WERI-Rb-1 (cell line): ENCODE measurements at regions not wholly inside any gene's neighbourhood (a gene's known extent, or its start where the extent isn't known, plus 50 kb on each side); places are given as distances from the start of the nearest gene placed in this dataset.
A peak's percentile ranks its signal among the peaks of the same experiment; 100 is the strongest.

ENCODE experiments used
- DNase-seq: peaks from one replicate; pipeline ENCODE4 v3.0.0-alpha.2; 2020
- H3K27ac ChIP-seq: fragments of 250-450 bp; sonication (Bioruptor Pico); 2 replicates; pipeline ENCODE4 v1.5.1; 2020; ENCODE audit warnings: mild to moderate bottlenecking, moderate library complexity
- H3K27me3 ChIP-seq: fragments of 250-450 bp; sonication (Bioruptor Pico); 2 replicates; pipeline ENCODE4 v1.5.1; 2021; ENCODE audit warnings: mild to moderate bottlenecking, low read depth, moderate library complexity; ENCODE audit not compliant: insufficient read depth, severe bottlenecking
- H3K36me3 ChIP-seq: fragments of 250-450 bp; sonication (Bioruptor Pico); 2 replicates; pipeline ENCODE4 v1.5.1; 2020; ENCODE audit warnings: mild to moderate bottlenecking, moderate library complexity
- H3K4me3 ChIP-seq: 2 replicates; pipeline ENCODE4 v1.5.1; 2011; ENCODE audit warnings: low read depth, mild to moderate bottlenecking, control low read depth, low read length
- H3K9me3 ChIP-seq: fragments of 250-450 bp; sonication (Bioruptor Pico); 2 replicates; pipeline ENCODE4 v1.5.1; 2021; ENCODE audit warnings: mild to moderate bottlenecking, moderate library complexity; ENCODE audit not compliant: severe bottlenecking
- CTCF ChIP-seq: IDR thresholded peaks from 2 replicates; pipeline ENCODE4 v1.5.1; 2011; ENCODE audit warnings: low read depth, mild to moderate bottlenecking, control low read depth, inconsistent platforms, low read length

- no peak for TF ChIP-seq CTCF
- Histone ChIP-seq H3K9me3 (no peaks in the 10 kb centered on the region), H3K36me3 (no peaks in the 10 kb centered on the region), H3K27me3 (no peaks in the 10 kb centered on the region), H3K27ac (no peak overlapping the region), H3K4me3 (no peak overlapping the region)
- DNase-seq: no peak
Measured at GRCh38 chr3:148070041-148070440, 627.7 kb upstream of the AGTR1 start.

GRCh38 chr3:148073721-148074456 lies 623.8 kb upstream of the AGTR1 start:
- DNase-seq: no peak
- no peaks in the 10 kb centered on the region for H3K9me3 ChIP-seq
- no peak overlapping the region for H3K4me3 ChIP-seq
- no peak for TF ChIP-seq CTCF
- H3K36me3 ChIP-seq: no peaks in the 10 kb centered on the region
- no peaks in the 10 kb centered on the region for H3K27me3 ChIP-seq
- H3K27ac ChIP-seq: no peak overlapping the region

GRCh38 chr3:148074946-148075345 lies 622.8 kb upstream of the AGTR1 start:
- no peak for TF ChIP-seq CTCF
- H3K27me3 ChIP-seq: no peaks in the 10 kb centered on the region
- no peaks in the 10 kb centered on the region for H3K36me3 ChIP-seq
- DNase-seq: no peak
- H3K27ac ChIP-seq: no peak overlapping the region
- H3K4me3 ChIP-seq: no peak overlapping the region
- H3K9me3 ChIP-seq: no peaks in the 10 kb centered on the region

GRCh38 chr3:148075771-148076716 lies 621.7 kb upstream of the AGTR1 start:
- DNase-seq: peak; percentile 24
- Histone ChIP-seq H3K4me3 (no peak overlapping the region), H3K9me3 (no peaks in the 10 kb centered on the region), H3K27ac (no peak overlapping the region), H3K27me3 (no peaks in the 10 kb centered on the region), H3K36me3 (no peaks in the 10 kb centered on the region)
- TF ChIP-seq CTCF: peak; percentile 68

- H3K27me3 ChIP-seq: no peaks in the 10 kb centered on the region
- H3K36me3 ChIP-seq: no peaks in the 10 kb centered on the region
- no peaks in the 10 kb centered on the region for H3K9me3 ChIP-seq
- no peak overlapping the region for H3K27ac ChIP-seq
- DNase-seq: no peak
- no peak overlapping the region for H3K4me3 ChIP-seq
- peak; percentile 30; the same call in 1 of the 2 replicates for TF ChIP-seq CTCF
Measured at GRCh38 chr3:148077318-148077923, 620.3 kb upstream of the AGTR1 start.
